NB4 (cell line): ENCODE measurements at regions not wholly inside any gene's neighbourhood (a gene's known extent, or its start where the extent isn't known, plus 50 kb on each side); places are given as distances from the start of the nearest gene placed in this dataset.

Source experiments
- DNase-seq: peaks from one replicate; pipeline ENCODE4 v3.0.0; 2010; ENCODE audit warnings: low read depth
- H3K4me3 ChIP-seq: one replicate; pipeline ENCODE4 v1.5.1; 2011; ENCODE audit warnings: mild to moderate bottlenecking, low read depth, low read length, moderate library complexity
- MYC ChIP-seq: IDR thresholded peaks from 2 replicates; pipeline ENCODE4 v1.6.1; 2011; ENCODE audit warnings: low read depth, low read length
- POLR2A ChIP-seq: IDR thresholded peaks from 2 replicates; pipeline ENCODE4 v1.6.1; 2011; ENCODE audit warnings: mild to moderate bottlenecking; ENCODE audit not compliant: insufficient read length; ENCODE audit errors: extremely low read depth
- TF ChIP-seq, protein P1 (sequence below): IDR thresholded peaks from one replicate; pipeline ENCODE4 v1.5.1; 2012; ENCODE audit warnings: low read depth, low read length
- TF ChIP-seq, protein P2 (sequence below): IDR thresholded peaks from 2 replicates; pipeline ENCODE4 v1.6.1; 2011; ENCODE audit warnings: low read depth, low read length

DNA sequence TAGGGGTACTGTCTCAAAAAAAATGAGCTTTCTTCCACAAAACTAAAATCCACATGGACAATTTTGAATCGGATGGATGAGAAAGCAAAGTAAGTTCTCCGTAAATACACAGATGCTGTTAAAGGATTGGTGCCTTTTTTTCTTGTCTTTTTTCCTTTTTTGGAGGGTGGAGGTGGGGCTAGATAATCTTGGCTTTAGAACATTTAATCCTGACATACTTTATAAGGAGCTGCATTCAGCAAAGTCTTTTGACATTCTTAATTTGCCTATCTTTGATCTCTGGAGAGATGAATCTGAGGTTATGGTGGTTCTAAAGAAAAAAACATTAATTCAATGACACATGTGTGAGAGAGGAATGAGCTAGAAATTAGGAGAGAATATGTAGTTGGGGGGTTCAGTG lies 312.3 kb upstream of the KCNJ16 start:
- TF ChIP-seq MYC, result no peak
- TF ChIP-seq POLR2A, result no peak
- TF ChIP-seq, protein P1, sequence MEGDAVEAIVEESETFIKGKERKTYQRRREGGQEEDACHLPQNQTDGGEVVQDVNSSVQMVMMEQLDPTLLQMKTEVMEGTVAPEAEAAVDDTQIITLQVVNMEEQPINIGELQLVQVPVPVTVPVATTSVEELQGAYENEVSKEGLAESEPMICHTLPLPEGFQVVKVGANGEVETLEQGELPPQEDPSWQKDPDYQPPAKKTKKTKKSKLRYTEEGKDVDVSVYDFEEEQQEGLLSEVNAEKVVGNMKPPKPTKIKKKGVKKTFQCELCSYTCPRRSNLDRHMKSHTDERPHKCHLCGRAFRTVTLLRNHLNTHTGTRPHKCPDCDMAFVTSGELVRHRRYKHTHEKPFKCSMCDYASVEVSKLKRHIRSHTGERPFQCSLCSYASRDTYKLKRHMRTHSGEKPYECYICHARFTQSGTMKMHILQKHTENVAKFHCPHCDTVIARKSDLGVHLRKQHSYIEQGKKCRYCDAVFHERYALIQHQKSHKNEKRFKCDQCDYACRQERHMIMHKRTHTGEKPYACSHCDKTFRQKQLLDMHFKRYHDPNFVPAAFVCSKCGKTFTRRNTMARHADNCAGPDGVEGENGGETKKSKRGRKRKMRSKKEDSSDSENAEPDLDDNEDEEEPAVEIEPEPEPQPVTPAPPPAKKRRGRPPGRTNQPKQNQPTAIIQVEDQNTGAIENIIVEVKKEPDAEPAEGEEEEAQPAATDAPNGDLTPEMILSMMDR, result no peak
- TF ChIP-seq, protein P2, sequence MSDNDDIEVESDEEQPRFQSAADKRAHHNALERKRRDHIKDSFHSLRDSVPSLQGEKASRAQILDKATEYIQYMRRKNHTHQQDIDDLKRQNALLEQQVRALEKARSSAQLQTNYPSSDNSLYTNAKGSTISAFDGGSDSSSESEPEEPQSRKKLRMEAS, result no peak
- H3K4me3 ChIP-seq, result no peak overlapping the region
- DNase-seq, result no peak

DNA sequence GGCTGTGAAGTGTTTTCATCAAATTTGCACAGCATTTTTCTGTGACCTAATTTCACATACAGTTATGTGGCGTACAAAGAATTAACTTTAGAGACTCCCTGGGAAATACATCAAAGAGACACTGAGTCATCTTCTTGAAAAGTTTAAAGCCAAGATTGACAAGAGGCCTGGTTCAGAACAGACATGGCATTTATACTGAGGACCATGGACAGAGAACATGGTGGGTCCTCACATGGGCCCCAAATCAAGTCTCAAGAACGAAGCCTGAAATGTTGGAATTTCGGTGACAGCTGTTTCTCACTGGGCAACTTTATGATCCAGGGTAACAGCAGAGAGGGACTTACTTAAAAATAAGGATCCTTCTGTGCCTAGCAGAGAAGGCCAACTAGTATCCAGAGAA lies 311.5 kb upstream of the KCNJ16 start:
- no peak for DNase-seq
- no peak for TF ChIP-seq MYC
- TF ChIP-seq, protein P1, result no peak
- no peak for TF ChIP-seq POLR2A
- TF ChIP-seq, protein P2, result no peak
- no peak overlapping the region for H3K4me3 ChIP-seq

DNA sequence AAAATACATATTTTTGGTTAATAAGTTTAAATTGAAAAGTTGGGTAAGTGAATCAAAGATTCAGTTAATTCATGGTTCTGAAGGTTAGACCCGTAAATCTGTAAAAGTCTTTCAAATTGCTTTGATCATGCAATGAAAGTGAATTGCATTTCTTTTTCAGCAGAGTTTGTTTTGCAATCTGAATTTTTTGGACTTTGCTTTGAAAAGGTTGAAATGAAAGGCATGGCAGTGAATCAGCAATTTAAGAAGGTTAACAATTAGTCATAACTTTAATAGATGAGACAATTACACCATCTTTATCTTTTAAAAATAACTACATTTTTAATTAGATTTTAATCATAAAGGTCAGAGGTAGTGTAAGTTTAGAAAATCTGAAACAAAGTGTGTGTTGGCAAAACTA lies 310.9 kb upstream of the KCNJ16 start:
- no peak for DNase-seq
- TF ChIP-seq, protein P1, result no peak
- TF ChIP-seq, protein P2, result no peak
- TF ChIP-seq POLR2A (no peak), MYC (no peak)
- no peak overlapping the region for H3K4me3 ChIP-seq

DNA sequence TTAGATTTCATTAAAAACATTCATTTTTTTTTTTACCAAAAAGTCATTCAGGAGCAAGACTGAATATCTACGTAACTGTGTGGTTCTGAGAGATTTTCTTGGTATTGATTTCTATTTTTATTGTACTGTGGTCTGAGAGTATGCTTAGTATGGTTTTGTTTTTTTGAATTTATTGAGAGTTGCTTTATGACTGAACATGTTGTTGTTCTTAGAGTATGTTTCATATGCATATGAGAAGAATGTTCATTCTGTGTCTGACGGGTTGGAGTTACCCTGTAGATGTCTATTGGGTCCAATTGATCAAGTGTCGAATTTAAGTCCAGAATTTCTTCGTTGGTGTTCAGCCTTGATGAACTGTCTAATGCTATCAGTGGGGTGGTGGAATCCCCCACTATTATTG lies 306.0 kb upstream of the KCNJ16 start:
- no peak for TF ChIP-seq MYC
- no peak for DNase-seq
- H3K4me3 ChIP-seq, result no peak overlapping the region

DNA sequence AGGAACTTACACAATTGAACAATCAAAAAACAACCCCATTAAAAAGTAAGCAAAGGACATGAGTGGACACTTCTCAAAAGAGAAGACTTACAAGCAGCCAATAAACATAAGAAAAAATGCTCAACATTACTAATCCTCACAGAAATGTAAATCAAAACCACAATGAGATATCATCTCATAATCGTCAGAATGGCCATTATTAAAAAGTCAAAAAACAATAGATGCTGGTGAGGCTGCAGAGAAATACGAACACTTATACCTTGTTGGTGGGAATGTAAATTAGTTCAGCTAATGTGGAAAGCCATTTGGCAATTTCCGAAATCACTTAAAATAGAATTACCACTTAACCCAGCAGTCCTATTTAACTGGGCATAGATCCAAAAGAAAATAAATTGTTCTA lies 301.9 kb upstream of the KCNJ16 start:
- DNase-seq, result no peak
- no peak overlapping the region for H3K4me3 ChIP-seq
- TF ChIP-seq MYC (no peak), POLR2A (no peak)

DNA sequence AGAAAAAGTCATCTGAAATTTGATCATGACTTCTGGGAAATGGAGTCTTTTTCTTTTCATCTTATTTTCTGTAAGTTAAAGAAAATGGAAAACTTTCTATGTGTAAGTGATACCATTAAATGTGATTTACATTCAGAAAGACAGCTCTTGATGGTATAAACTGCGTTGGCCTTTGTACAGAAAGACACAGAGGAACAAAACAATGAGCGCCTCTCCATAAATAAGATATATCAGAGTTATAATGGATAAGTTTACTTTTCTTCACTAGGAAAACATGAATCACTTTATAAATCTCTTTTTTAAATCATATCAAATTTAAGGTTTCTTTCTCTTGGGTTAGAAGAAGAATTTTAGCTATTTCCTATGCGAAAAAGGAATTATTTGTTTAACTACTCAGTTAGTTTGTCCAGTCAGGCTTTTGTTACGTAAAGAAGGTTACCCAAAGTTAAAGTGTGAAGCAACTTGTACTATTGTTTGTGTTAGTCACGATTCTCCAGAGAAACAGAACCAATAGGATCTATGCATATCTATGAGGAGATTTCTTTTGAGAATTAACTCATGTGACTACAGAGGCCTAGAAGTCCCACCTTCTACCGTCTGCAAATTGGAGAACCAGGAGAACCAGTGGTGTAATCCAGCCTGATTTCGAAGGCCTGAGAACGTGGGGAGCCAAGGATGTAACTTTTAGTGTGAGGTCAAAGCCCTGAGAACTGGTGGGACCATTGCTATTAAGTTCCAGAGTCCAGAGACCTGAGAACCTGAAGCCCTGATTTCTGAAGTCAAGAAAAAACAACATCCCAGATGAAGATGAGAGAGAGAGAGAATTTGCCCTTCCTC lies 295.4 kb upstream of the KCNJ16 start:
- H3K4me3 ChIP-seq, result no peak overlapping the region
- TF ChIP-seq POLR2A (no peak), MYC (no peak)
- TF ChIP-seq, protein P2, result no peak
- TF ChIP-seq, protein P1, result no peak
- no peak for DNase-seq

DNA sequence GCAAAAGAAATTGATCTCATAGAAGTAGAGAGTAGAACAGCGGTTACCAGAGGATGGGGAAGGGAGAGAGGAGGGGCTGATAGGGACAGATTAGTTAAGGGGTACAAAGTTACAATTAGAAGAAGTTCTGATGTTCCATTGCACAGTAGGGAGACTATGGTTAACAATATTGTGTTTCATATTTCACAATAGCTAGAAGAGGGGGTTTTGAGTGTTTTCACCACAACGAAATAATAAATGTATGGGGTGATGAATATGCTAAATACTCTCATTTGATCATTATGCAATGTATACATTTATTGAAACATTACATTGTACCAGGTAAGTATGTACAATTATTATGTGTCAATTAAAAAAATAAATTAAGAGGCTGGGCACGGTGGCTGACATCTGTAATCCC lies 291.2 kb upstream of the KCNJ16 start:
- no peak for DNase-seq
- TF ChIP-seq, protein P2, result no peak
- no peak for TF ChIP-seq MYC
- TF ChIP-seq, protein P1, result no peak
- no peak for TF ChIP-seq POLR2A
- H3K4me3 ChIP-seq, result no peak overlapping the region
